Activated CD4-positive, alpha-beta T cell treated with anti-CD3 and anti-CD28 coated beads, Interleukin-10, Interleukin-2, amounts not matched to agents 100 ng/mL and 50 ng/mL, durations not matched to agents 16 hours and 8 hours (primary cell): ENCODE measurements at regions not wholly inside any gene's neighbourhood (a gene's known extent, or its start where the extent isn't known, plus 50 kb on each side); places are given as distances from the start of the nearest gene placed in this dataset.
"Not testable (repeated sequence)": the region's sequence is repeated elsewhere in the genome, so short reads cannot be mapped to it uniquely, and the experiment has no call there.

Experiments
- DNase-seq: peaks from one replicate; pipeline ENCODE4 v3.0.0-alpha.2; 2020

GRCh38 chrX:137646472-137646871 is 80.5 kb downstream of the ZIC3 start:
- no peak for DNase-seq

- no peak for DNase-seq
Measured at GRCh38 chrX:137651647-137652046, 85.7 kb downstream of the ZIC3 start.

GRCh38 chrX:137652086-137652485 is 86.2 kb downstream of the ZIC3 start:
- no peak for DNase-seq

- DNase-seq, result no peak
Measured at GRCh38 chrX:137654481-137654880, 88.6 kb downstream of the ZIC3 start.

GRCh38 chrX:137667776-137668175 is 101.8 kb downstream of the ZIC3 start:
- no peak for DNase-seq

GRCh38 chrX:137684591-137684990 is 118.7 kb downstream of the ZIC3 start:
- no peak for DNase-seq

DNA sequence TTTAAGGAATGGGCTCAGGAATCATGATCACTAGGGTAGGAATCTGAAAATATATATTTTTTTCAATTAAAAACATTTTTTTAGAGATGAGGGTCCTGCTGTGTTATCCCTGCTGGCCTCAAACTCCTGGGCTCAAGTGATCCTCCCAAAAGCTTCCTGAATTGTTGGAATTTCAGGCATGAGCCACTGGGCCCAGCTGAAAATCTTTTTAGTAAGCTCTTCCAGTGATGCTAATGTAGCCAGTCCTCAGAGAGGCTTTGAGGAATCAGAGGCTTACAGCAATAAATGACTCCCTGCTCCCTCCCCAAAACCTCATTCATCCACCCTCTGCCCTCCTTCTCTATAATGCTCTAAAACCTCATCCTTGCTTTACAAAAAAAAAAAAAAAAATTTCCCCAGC is 129.5 kb downstream of the ZIC3 start:
- DNase-seq, result no peak

GRCh38 chrX:137707348-137707747 is 141.4 kb downstream of the ZIC3 start:
- DNase-seq, result no peak

DNA sequence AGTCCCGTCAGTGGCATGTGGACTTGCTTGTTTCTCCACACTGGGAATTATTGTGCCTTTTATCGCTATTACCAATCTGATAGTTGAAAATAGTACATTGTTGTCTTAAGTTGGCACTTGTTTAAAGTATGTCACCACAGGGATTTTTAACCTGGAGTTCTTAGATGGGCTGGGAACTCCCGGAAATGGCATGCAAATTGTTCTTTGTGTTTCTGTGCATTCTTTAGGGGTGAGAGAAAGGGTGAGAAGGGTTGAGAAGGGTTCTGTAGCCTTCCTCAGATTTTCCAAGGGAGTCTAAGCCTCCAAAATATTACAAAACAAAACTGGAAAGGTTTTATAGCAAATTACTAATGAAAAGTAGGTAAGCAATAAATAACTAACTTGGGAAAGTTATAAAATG is 176.9 kb downstream of the ZIC3 start:
- no peak for DNase-seq

- no peak for DNase-seq
Measured at GRCh38 chrX:137743414-137743813, 177.5 kb downstream of the ZIC3 start.

DNA sequence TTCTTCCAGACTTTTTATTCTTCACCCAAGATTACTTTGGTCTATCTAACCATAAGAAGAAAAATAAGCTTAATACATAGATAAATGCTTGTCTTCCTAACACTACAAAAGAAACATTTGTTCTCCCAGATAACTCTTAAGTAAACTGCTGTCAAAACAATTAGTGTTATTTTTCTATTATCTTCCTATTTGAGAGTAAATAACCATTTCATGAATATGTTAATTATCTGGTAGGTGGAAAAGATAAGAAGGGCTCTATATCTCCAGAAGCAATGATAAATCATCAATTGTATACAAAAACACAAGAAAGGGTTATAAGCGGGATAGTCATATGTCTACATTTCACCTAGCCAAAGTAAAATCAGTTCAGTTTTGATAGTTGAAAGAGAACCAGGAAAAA is 180.4 kb downstream of the ZIC3 start:
- DNase-seq, result no peak

- no peak for DNase-seq
Measured at GRCh38 chrX:137747244-137748043, 181.5 kb downstream of the ZIC3 start.

GRCh38 chrX:137748827-137749226 is 182.9 kb downstream of the ZIC3 start:
- DNase-seq, result no peak

DNA sequence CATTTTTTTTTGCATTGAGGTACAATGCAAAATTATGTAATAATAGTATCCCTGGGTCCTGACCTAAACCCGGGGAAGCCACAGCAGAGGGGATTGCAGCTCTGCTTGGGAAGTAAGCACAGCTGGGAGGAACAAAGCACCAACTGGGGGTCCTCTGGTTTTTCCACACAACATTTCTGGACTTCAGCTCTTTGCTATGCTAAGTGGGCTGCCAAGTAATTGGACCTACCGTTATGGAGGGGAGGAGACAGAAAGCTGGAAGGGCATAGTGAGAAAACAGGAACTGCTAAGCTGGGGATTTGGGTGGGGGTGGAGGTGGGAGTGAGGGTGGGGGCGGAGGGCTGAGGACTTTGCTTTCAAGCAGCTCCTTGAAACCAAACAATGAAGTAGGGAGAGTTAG is 183.3 kb downstream of the ZIC3 start:
- no peak for DNase-seq

DNA sequence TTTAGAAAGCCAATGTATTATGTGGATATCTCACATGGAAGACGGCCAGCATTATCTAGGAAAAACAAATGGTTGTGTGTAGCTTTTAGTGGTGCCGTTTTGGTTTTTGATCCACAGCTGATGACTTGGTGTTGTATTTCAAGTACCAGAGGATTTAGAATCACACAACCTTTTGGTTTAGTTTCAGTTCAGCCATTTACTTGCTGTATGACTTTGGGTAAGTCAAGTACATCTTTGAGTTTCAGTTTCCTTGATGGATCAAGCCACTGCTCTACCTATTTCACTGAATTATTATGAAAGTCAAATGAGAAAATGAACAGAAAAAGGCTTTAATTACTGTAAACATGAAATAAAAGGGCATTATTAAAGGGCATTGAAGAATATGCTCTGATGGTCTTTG is 205.6 kb downstream of the ZIC3 start:
- DNase-seq, result no peak

- DNase-seq, result no peak
Measured at GRCh38 chrX:137792214-137792613, 226.3 kb downstream of the ZIC3 start.

DNA sequence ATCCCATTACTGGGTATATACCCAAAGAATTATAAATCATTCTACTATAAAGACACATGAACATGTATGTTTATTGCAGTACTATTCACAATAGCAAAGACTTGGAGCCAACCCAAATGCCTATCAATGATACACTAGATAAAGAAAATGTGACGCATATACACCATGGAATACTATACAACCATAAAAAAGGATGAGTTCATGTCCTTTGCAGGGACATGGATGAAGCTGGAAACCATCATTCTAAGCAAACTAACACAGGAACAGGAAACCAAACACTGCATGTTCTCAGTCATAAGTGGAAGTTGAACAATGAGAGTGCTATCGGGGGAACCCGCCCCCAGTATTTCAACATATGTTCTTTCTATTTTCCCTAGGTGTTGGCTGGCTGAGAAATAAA is 232.0 kb downstream of the ZIC3 start:
- DNase-seq, result not testable (repeated sequence)

DNA sequence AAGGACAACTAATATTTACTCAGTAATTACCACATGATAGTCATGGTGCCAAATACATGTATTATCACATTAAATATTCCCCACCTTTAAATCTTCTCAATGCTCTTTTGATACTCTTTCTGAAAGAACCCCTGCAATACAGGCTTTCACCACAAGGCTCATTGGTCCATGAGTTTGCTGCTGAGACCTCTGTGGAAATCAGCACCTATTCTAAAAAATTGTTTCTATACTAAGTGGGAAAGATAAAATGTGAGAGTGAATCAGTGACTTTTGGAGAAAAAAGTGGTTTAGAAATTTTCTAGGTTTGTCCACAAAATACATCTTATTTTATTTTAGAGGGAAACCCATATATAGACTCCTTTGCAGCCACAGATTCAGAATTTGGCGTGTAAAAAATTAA is 257.3 kb downstream of the ZIC3 start:
- DNase-seq, result no peak

- DNase-seq, result no peak
Measured at GRCh38 chrX:137847376-137847775, 281.4 kb downstream of the ZIC3 start.

- DNase-seq, result no peak
Measured at GRCh38 chrX:137848266-137848905, 282.5 kb downstream of the ZIC3 start.

DNA sequence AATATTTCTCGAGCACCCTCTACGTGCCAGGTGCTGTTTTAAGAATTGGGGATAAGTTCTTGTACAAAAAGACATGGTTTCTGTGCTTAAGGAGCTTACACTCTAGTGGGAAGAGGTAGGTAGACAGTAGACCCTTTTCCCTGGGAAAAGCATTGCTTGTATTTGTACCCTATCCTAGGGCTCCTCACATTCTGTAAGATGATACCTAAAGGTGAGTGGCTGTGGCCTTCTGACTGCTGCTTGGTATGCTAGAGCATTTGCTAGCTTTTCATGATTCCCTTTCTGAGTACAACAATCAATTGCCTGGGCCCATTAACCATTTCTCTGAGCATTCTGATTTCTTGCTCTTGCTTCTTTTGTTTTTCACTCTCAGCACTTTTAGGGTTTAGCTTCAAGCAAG is 286.6 kb downstream of the ZIC3 start:
- DNase-seq, result no peak

DNA sequence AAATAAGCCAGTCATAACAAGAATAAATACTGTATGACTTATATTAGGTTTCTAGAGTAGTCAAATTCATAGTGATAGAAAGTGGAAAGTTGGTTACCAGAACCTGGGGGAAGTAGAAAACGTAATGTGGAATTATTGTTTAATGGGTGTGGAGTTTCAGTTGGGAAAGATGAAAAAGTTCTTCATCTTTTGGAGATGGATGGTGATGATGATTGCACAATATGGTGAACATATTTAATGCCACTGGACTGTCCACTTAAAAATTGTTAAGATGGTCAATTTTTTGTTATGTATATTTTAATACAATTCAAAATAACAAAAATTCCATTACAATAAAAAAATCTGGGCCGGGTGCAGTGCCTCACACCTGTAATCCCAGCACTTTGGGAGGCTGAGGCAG is 289.6 kb downstream of the ZIC3 start:
- DNase-seq, result no peak

DNA sequence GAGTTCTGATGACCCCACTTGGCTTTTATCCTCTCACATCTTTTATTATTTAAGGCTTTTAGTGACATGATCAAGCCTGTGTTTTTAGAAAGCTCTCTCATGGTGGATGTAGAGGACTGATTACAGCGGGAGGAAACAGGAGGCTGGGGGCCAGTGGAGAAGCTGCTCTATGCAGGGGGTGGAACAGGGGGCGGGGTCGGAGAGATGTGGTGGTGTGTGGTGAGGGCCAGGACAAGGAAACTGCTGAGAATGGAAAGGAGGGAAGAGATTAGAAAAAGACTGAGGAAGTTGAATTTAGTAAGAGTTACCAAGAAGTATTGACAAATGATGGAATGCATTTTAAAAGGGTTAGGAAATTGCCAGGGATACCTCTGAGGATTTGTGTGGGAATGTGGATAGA is 292.2 kb downstream of the ZIC3 start:
- no peak for DNase-seq

DNA sequence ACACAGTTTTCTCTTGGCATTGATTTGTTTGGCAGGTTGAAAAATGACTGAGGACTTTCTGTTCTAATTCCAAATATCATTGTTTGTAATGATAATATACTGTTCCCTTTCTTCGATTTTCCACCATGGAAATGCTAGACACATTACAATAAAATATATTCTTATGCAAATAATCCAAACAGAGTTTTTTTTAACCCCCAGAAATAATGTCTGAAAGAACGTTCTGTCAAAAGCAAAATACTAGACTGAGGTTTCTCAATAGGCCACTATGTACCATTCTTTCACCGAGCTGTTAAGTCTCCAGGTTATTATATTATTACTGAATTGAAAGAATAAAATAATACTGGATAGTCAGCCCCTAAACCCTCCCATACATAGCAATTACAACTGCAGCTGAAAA is 312.5 kb downstream of the ZIC3 start:
- no peak for DNase-seq

GRCh38 chrX:137882960-137883359 is 317.0 kb downstream of the ZIC3 start:
- no peak for DNase-seq
